ENCODE measurements at regions not wholly inside any gene's neighbourhood (a gene's known extent, or its start where the extent isn't known, plus 50 kb on each side); places are given as distances from the start of the nearest gene placed in this dataset.

- TF ChIP-seq, protein P1, sequence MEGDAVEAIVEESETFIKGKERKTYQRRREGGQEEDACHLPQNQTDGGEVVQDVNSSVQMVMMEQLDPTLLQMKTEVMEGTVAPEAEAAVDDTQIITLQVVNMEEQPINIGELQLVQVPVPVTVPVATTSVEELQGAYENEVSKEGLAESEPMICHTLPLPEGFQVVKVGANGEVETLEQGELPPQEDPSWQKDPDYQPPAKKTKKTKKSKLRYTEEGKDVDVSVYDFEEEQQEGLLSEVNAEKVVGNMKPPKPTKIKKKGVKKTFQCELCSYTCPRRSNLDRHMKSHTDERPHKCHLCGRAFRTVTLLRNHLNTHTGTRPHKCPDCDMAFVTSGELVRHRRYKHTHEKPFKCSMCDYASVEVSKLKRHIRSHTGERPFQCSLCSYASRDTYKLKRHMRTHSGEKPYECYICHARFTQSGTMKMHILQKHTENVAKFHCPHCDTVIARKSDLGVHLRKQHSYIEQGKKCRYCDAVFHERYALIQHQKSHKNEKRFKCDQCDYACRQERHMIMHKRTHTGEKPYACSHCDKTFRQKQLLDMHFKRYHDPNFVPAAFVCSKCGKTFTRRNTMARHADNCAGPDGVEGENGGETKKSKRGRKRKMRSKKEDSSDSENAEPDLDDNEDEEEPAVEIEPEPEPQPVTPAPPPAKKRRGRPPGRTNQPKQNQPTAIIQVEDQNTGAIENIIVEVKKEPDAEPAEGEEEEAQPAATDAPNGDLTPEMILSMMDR (conservative IDR thresholded peaks at IDR 0.05 in 1 of 2, IDR thresholded peaks at IDR 0.05 in 1 of 2; ENCODE audit: low read depth in 1 of 2, low read length in 2 of 2), result no peak
- TF ChIP-seq EZH2 (IDR thresholded peaks at IDR 0.05; ENCODE audit: low read length, missing control alignments), result no peak
Observed at GRCh38 chr5:124654418-124654817, 92.0 kb downstream of the ZNF608 start.

Measured in fibroblast of lung (primary cell).